Fibroblast of lung (primary cell): ENCODE measurements at regions not wholly inside any gene's neighbourhood (a gene's known extent, or its start where the extent isn't known, plus 50 kb on each side); places are given as distances from the start of the nearest gene placed in this dataset.

Experiments
- DNase-seq, 2 donors: peaks; one replicate each; pipeline versions ENCODE4 v3.0.0 to v3.0.0-alpha.2; 2010; ENCODE audit warnings: low read depth in 2 of 2
- H2AFZ ChIP-seq: 2 replicates; pipeline ENCODE4 v1.5.1; 2012; ENCODE audit warnings: low read length, control low read depth, inconsistent platforms
- H3K27ac ChIP-seq: 2 replicates; pipeline ENCODE4 v1.5.1; 2011; ENCODE audit warnings: low read length, control low read depth; ENCODE audit not compliant: insufficient read depth
- H3K27me3 ChIP-seq: 2 replicates; pipeline ENCODE4 v1.5.1; 2011; ENCODE audit warnings: mild to moderate bottlenecking, low read length; ENCODE audit not compliant: control insufficient read depth, insufficient read depth
- H3K36me3 ChIP-seq: 2 replicates; pipeline ENCODE4 v1.5.1; 2011; ENCODE audit warnings: low read length; ENCODE audit not compliant: control insufficient read depth, insufficient read depth
- H3K4me1 ChIP-seq: 2 replicates; pipeline ENCODE4 v1.5.1; 2011; ENCODE audit warnings: low read length; ENCODE audit not compliant: control insufficient read depth, insufficient read depth; ENCODE audit errors: extremely low read depth
- H3K4me2 ChIP-seq: 2 replicates; pipeline ENCODE4 v1.5.1; 2011; ENCODE audit warnings: low read length, control low read depth; ENCODE audit not compliant: insufficient read depth; ENCODE audit errors: extremely low read depth
- H3K4me3 ChIP-seq, 4 experiments: fragments of 200-600 bp in 1 of 4; sonication (generic) in 1 of 4; replicated peaks in 1 of 4; 2 replicates each; pipeline ENCODE4 v1.5.1; 2011 to 2016; ENCODE audit warnings: low read length in 4 of 4, low read depth in 3 of 4, mild to moderate bottlenecking in 3 of 4, control low read depth in 2 of 4, inconsistent platforms in 1 of 4, mixed read lengths in 1 of 4; ENCODE audit not compliant: insufficient read depth in 1 of 4; ENCODE audit errors: control extremely low read depth in 1 of 4
- H3K79me2 ChIP-seq: 2 replicates; pipeline ENCODE4 v1.5.1; 2012; ENCODE audit warnings: mild to moderate bottlenecking, low read length, inconsistent platforms; ENCODE audit not compliant: control insufficient read depth, insufficient read depth
- H3K9ac ChIP-seq: 2 replicates; pipeline ENCODE4 v1.5.1; 2011; ENCODE audit warnings: mild to moderate bottlenecking, low read length, control low read depth; ENCODE audit not compliant: insufficient read depth
- H3K9me3 ChIP-seq: 2 replicates; pipeline ENCODE4 v1.5.1; 2012; ENCODE audit warnings: low read depth, low read length; ENCODE audit not compliant: control insufficient read depth, insufficient read depth
- H4K20me1 ChIP-seq: 2 replicates; pipeline ENCODE4 v1.5.1; 2011; ENCODE audit warnings: low read length; ENCODE audit not compliant: control insufficient read depth, insufficient read depth; ENCODE audit errors: extremely low read depth
- CTCF ChIP-seq, 2 donors: IDR thresholded peaks in 1 of 2; conservative IDR thresholded peaks in 1 of 2; 1 replicate in 1 of 2; 2 replicates in 1 of 2; pipeline ENCODE4 v1.5.1; 2011 to 2012; ENCODE audit warnings: low read length in 2 of 2, control low read depth in 1 of 2, inconsistent platforms in 1 of 2, low read depth in 1 of 2, mild to moderate bottlenecking in 1 of 2
- EZH2 ChIP-seq: IDR thresholded peaks from 2 replicates; pipeline ENCODE4 v1.5.1; 2012; ENCODE audit warnings: low read length, control low read depth, mild to moderate bottlenecking; ENCODE audit errors: missing control alignments

- H4K20me1 ChIP-seq, result no peaks in the 10 kb centered on the region
- H3K27ac ChIP-seq, result no peak overlapping the region
Measured at GRCh38 chr2:71793926-71794325, 340.6 kb downstream of the DYSF start.

GRCh38 chr2:71792926-71793761 is 339.8 kb downstream of the DYSF start:
- no peaks in the 10 kb centered on the region for H3K9me3 ChIP-seq
- DNase-seq, result peak; percentile 17 to 81
- no peak overlapping the region for H3K27ac ChIP-seq
- H3K4me1 ChIP-seq, result peaks cover 6% of the 10 kb centered on the region
- no peaks in the 10 kb centered on the region for H3K79me2 ChIP-seq
- H2AFZ ChIP-seq, result no peak overlapping the region
- H3K9ac ChIP-seq, result no peak overlapping the region
- H4K20me1 ChIP-seq, result no peaks in the 10 kb centered on the region
- TF ChIP-seq EZH2 (no peak), CTCF (conservative IDR thresholded peaks at IDR 0.05 in 1 of 2, IDR thresholded peaks at IDR 0.05 in 1 of 2; ENCODE audit: low read depth in 1 of 2, low read length in 2 of 2) (no peak)
- H3K27me3 ChIP-seq, result peaks cover 7% of the 10 kb centered on the region
- no peak overlapping the region for H3K4me3 ChIP-seq
- H3K36me3 ChIP-seq, result no peaks in the 10 kb centered on the region
- H3K4me2 ChIP-seq, result no peak overlapping the region

More at GRCh38 chr2:71793926-71794325, 340.6 kb downstream of the DYSF start:
- TF ChIP-seq EZH2 (no peak), CTCF (conservative IDR thresholded peaks at IDR 0.05 in 1 of 2, IDR thresholded peaks at IDR 0.05 in 1 of 2; ENCODE audit: low read depth in 1 of 2, low read length in 2 of 2) (no peak)
- Histone ChIP-seq H3K9ac (no peak overlapping the region), H3K79me2 (no peaks in the 10 kb centered on the region), H3K27me3 (peaks cover 7% of the 10 kb centered on the region), H3K4me2 (no peak overlapping the region), H2AFZ (no peak overlapping the region), H3K36me3 (no peaks in the 10 kb centered on the region), H3K4me1 (peaks cover 6% of the 10 kb centered on the region), H3K4me3 (no peak overlapping the region), H3K9me3 (no peaks in the 10 kb centered on the region)
- no peak for DNase-seq

GRCh38 chr2:71791501-71792135 is 338.3 kb downstream of the DYSF start:
- H3K36me3 ChIP-seq, result no peaks in the 10 kb centered on the region
- DNase-seq, result no peak
- no peaks in the 10 kb centered on the region for H3K79me2 ChIP-seq
- H2AFZ ChIP-seq, result no peak overlapping the region
- H3K9ac ChIP-seq, result no peak overlapping the region
- peaks cover 6% of the 10 kb centered on the region for H3K27me3 ChIP-seq
- no peaks in the 10 kb centered on the region for H3K9me3 ChIP-seq
- no peak overlapping the region for H3K4me2 ChIP-seq
- H3K27ac ChIP-seq, result no peak overlapping the region
- TF ChIP-seq EZH2 (no peak), CTCF (conservative IDR thresholded peaks at IDR 0.05 in 1 of 2, IDR thresholded peaks at IDR 0.05 in 1 of 2; ENCODE audit: low read depth in 1 of 2, low read length in 2 of 2) (no peak)
- H3K4me3 ChIP-seq, result no peak overlapping the region
- H3K4me1 ChIP-seq, result peaks cover 5% of the 10 kb centered on the region
- H4K20me1 ChIP-seq, result no peaks in the 10 kb centered on the region
